ENCODE measurements at regions not wholly inside any gene's neighbourhood (a gene's known extent, or its start where the extent isn't known, plus 50 kb on each side); places are given as distances from the start of the nearest gene placed in this dataset.

GRCh38 chr11:101825531-101825930 lies 89.3 kb upstream of the CEP126 start (continued):
- TF ChIP-seq MXI1 (IDR thresholded peaks at IDR 0.05; ENCODE audit: low read depth, low read length), result no peak
- no peak for TF ChIP-seq USF1 (IDR thresholded peaks at IDR 0.05; ENCODE audit: borderline replicate concordance, low read depth)
- TF ChIP-seq CTCF (IDR thresholded peaks at IDR 0.05), result no peak
- no peak for TF ChIP-seq YY1 (IDR thresholded peaks at IDR 0.05; ENCODE audit: low read depth)
- no peak for TF ChIP-seq TAF1 (IDR thresholded peaks at IDR 0.05; ENCODE audit: borderline replicate concordance, low read depth, low read length)
- no peak for TF ChIP-seq EP300 (IDR thresholded peaks at IDR 0.05; ENCODE audit: borderline replicate concordance in 1 of 2, low read depth in 1 of 2, low read length in 1 of 2)

- no peaks in the 10 kb centered on the region; the same call in 1 of the 2 replicates for H3K27me3 ChIP-seq (ENCODE audit: insufficient read depth)
- H3K27ac ChIP-seq (ENCODE audit: low read depth in 2 of 2, low read length in 1 of 2), result no peak overlapping the region
- DNase-seq, result no peak
- no peaks in the 10 kb centered on the region for H3F3A ChIP-seq (replicated peaks; ENCODE audit: insufficient read depth)
- H3K4me3 ChIP-seq (ENCODE audit: low read depth in 2 of 2, low read length in 1 of 2), result no peak overlapping the region
- 5% methylated on average over 1 of the region's 1 CpG for whole genome bisulfite sequencing (ENCODE audit: low lambda C conversion rate)
- no peak overlapping the region for H2AFZ ChIP-seq (ENCODE audit: low read depth)
- no peaks in the 10 kb centered on the region for H3K79me2 ChIP-seq (ENCODE audit: insufficient read depth)
- ChIA-PET CTCF (no interaction called here), POLR2A (no interaction called here)
- no peak overlapping the region for H3K4me2 ChIP-seq
- H3K9me2 ChIP-seq, result no peaks in the 10 kb centered on the region
- H3K36me3 ChIP-seq (replicated peaks in 1 of 2; ENCODE audit: control insufficient read depth in 1 of 2, insufficient read depth in 2 of 2, low read length in 1 of 2), result no peaks in the 10 kb centered on the region
- no peaks in the 10 kb centered on the region for H3K4me1 ChIP-seq (ENCODE audit: control insufficient read depth in 1 of 2, insufficient read depth in 2 of 2, low read depth in 1 of 2, low read length in 1 of 2)
- TF ChIP-seq CTCF (IDR thresholded peaks at IDR 0.05) (no peak), TCF12 (IDR thresholded peaks at IDR 0.05) (no peak), MXI1 (IDR thresholded peaks at IDR 0.05; ENCODE audit: low read depth, low read length) (no peak), NRF1 (IDR thresholded peaks at IDR 0.05; ENCODE audit: low read depth, low read length) (no peak), FOXJ3 (CRISPR knock-in tag; IDR thresholded peaks at IDR 0.05) (no peak), RFX5 (IDR thresholded peaks at IDR 0.05; ENCODE audit: low read length) (no peak), ELF1 (IDR thresholded peaks at IDR 0.05) (no peak), CHD2 (IDR thresholded peaks at IDR 0.05; ENCODE audit: low read length, partially characterized antibody) (no peak), JUND (IDR thresholded peaks at IDR 0.05) (no peak), IRF3 (IDR thresholded peaks at IDR 0.05; ENCODE audit: low read depth, low read length) (no peak), RXRA (IDR thresholded peaks at IDR 0.05; ENCODE audit: borderline replicate concordance, low read depth) (no peak), USF1 (IDR thresholded peaks at IDR 0.05; ENCODE audit: borderline replicate concordance, low read depth) (no peak), TEAD4 (IDR thresholded peaks at IDR 0.05; ENCODE audit: borderline replicate concordance, insufficient read depth) (no peak), EZH2phosphoT487 (IDR thresholded peaks at IDR 0.05; ENCODE audit: borderline replicate concordance, low read depth) (no peak), ZBTB33 (IDR thresholded peaks at IDR 0.05; ENCODE audit: borderline replicate concordance, low read depth) (no peak), USF2 (IDR thresholded peaks at IDR 0.05; ENCODE audit: borderline replicate concordance, low read depth, low read length) (no peak), FOXM1 (IDR thresholded peaks at IDR 0.05; ENCODE audit: low read depth) (no peak), PBX3 (IDR thresholded peaks at IDR 0.05) (no peak)
- H3K9me3 ChIP-seq, result no peaks in the 10 kb centered on the region
- H3K9ac ChIP-seq, result no peak overlapping the region
- H4K20me1 ChIP-seq (ENCODE audit: insufficient read depth), result no peaks in the 10 kb centered on the region
These were observed 97.2 kb upstream of the CEP126 start for GRCh38 chr11:101817581-101817980.

All from SK-N-SH (cell line).